PC-3 (cell line): ENCODE measurements at regions not wholly inside any gene's neighbourhood (a gene's known extent, or its start where the extent isn't known, plus 50 kb on each side); places are given as distances from the start of the nearest gene placed in this dataset.

ENCODE experiments used
- EZH2 ChIP-seq: fragments of 300-600 bp; sonication (generic); IDR thresholded peaks from one replicate; pipeline ENCODE4 v1.6.1; 2017; ENCODE audit warnings: antibody characterized with exemption, mild to moderate bottlenecking, low read length; ENCODE audit not compliant: unreplicated experiment
- TF ChIP-seq, protein P1 (sequence below): fragments of 300-600 bp; sonication (generic); conservative IDR thresholded peaks from 2 replicates; pipeline ENCODE4 v1.5.1; 2017; ENCODE audit warnings: antibody characterized with exemption, low read depth, mild to moderate bottlenecking, low read length

DNA sequence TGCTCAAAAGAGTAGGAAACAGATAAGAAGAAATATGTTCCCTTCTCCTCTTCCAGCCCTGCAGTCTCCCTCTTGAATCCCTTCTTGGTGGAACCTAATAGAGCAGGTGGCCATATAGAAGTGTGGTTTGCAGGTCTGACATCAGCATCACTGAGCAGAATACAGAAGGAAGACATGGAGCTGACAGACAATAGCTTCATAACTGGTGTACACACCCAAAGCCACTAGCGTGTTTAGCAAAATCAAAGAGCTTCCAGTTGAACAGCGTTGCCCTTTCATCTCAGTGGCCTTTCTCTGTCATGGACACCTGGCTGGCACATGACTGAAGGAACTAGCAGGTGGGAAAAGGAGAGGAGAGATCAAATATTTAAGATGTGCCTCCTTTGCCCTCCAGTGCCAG, 245.5 kb downstream of the BAMBI start:
- TF ChIP-seq, protein P1, sequence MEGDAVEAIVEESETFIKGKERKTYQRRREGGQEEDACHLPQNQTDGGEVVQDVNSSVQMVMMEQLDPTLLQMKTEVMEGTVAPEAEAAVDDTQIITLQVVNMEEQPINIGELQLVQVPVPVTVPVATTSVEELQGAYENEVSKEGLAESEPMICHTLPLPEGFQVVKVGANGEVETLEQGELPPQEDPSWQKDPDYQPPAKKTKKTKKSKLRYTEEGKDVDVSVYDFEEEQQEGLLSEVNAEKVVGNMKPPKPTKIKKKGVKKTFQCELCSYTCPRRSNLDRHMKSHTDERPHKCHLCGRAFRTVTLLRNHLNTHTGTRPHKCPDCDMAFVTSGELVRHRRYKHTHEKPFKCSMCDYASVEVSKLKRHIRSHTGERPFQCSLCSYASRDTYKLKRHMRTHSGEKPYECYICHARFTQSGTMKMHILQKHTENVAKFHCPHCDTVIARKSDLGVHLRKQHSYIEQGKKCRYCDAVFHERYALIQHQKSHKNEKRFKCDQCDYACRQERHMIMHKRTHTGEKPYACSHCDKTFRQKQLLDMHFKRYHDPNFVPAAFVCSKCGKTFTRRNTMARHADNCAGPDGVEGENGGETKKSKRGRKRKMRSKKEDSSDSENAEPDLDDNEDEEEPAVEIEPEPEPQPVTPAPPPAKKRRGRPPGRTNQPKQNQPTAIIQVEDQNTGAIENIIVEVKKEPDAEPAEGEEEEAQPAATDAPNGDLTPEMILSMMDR, result no peak
- no peak for TF ChIP-seq EZH2
